Activated B cell treated with CpG ODN at 0.5 μM for 24 hours (primary cell): ENCODE measurements at regions not wholly inside any gene's neighbourhood (a gene's known extent, or its start where the extent isn't known, plus 50 kb on each side); places are given as distances from the start of the nearest gene placed in this dataset.

Experiments
- ATAC-seq: fragments of 200-7000 bp; cut with Tn5 transposase; one replicate; pipeline ENCODE4 v1.10.0; 2021; ENCODE audit warnings: low read depth, mild to moderate bottlenecking, moderate library complexity
- CTCF ChIA-PET: fragments of 350-600 bp; sonication (Branson Sonifier 250); formaldehyde crosslinking; loops from one replicate; lab custom pipeline; 2021; ENCODE audit warnings: antibody characterized with exemption; lab: Charles Lee
- POLR2A ChIA-PET: fragments of 350-600 bp; sonication (Branson Sonifier 250); formaldehyde crosslinking; loops from one replicate; lab custom pipeline; 2021; ENCODE audit warnings: antibody characterized with exemption; lab: Charles Lee
- DNase-seq: peaks from one replicate; pipeline ENCODE4 v3.0.0; 2022
- H3K27ac Mint-ChIP-seq: one replicate; pipeline ENCODE4 v1.8.0; 2020; ENCODE audit warnings: mixed read lengths
- H3K27me3 Mint-ChIP-seq: one replicate; pipeline ENCODE4 v1.8.0; 2021; ENCODE audit warnings: mixed read lengths
- H3K36me3 Mint-ChIP-seq: one replicate; pipeline ENCODE4 v1.8.0; 2021; ENCODE audit warnings: low read depth, mixed read lengths
- H3K4me1 Mint-ChIP-seq: one replicate; pipeline ENCODE4 v1.8.0; 2021; ENCODE audit warnings: mixed read lengths
- H3K4me3 Mint-ChIP-seq: one replicate; pipeline ENCODE4 v1.8.0; 2020; ENCODE audit warnings: mild to moderate bottlenecking, mixed read lengths
- H3K9me3 Mint-ChIP-seq: one replicate; pipeline ENCODE4 v1.8.0; 2020; ENCODE audit warnings: mixed read lengths
- intact Hi-C: fragments of 100-400 bp; cut with micrococcal nuclease; formaldehyde crosslinking; loops from one replicate; pipeline ENCODE4 v1.15.1; 2024
- TF ChIP-seq, protein P1 (sequence below): fragments of 200-600 bp; IDR thresholded peaks from one replicate; pipeline ENCODE4 v1.8.0; 2022; ENCODE audit warnings: antibody characterized with exemption, mild to moderate bottlenecking

DNA sequence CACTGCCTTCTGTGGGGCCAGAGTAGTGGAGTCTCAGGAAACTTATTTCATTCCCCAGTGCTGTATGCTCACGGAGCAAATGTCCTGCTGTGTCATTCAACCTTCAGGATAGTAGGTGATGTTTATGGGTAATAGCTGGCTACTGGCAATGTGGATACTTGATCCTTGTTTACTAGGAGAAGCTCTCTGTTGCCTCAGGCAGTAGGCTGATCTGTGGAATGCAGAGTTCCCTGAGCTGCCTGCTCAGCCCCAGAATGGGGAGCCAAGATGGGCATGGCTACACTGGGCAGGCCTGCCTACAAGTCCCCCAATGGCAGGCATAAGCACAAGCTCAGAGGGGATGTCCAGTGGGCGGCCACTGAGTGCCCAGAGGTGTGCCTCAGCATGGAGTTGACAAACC lies 323.1 kb upstream of the KCNN2 start:
- POLR2A ChIA-PET: no interaction called here
- CTCF ChIA-PET: no interaction called here
- TF ChIP-seq, protein P1, sequence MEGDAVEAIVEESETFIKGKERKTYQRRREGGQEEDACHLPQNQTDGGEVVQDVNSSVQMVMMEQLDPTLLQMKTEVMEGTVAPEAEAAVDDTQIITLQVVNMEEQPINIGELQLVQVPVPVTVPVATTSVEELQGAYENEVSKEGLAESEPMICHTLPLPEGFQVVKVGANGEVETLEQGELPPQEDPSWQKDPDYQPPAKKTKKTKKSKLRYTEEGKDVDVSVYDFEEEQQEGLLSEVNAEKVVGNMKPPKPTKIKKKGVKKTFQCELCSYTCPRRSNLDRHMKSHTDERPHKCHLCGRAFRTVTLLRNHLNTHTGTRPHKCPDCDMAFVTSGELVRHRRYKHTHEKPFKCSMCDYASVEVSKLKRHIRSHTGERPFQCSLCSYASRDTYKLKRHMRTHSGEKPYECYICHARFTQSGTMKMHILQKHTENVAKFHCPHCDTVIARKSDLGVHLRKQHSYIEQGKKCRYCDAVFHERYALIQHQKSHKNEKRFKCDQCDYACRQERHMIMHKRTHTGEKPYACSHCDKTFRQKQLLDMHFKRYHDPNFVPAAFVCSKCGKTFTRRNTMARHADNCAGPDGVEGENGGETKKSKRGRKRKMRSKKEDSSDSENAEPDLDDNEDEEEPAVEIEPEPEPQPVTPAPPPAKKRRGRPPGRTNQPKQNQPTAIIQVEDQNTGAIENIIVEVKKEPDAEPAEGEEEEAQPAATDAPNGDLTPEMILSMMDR: no peak
- no peaks in the 10 kb centered on the region for H3K36me3 Mint-ChIP-seq
- intact Hi-C loops: no loop called here
- ATAC-seq: no peak
- no peak overlapping the region for H3K27ac Mint-ChIP-seq
- peaks cover 17% of the 10 kb centered on the region for H3K9me3 Mint-ChIP-seq
- H3K4me1 Mint-ChIP-seq: no peaks in the 10 kb centered on the region
- no peaks in the 10 kb centered on the region for H3K27me3 Mint-ChIP-seq
- no peak for DNase-seq
- H3K4me3 Mint-ChIP-seq: no peak overlapping the region

DNA sequence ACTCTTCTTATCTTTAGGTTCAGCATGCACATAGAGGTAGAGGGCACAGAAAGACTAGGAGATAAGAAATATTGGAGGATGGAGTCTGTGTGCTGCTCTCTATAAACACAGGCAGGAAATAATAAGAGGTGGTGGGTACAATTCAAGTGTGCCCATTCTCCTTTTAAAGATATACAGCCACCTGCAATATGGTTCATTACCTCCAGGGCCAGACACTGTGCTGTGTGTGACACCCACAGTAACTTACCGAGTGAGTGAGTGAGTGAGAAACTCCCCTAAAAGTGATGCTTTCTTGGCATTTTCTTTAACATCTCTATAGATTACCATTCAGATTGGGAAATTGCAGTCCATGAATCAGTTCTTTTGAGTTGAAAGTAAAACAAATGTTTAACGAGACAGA lies 311.8 kb upstream of the KCNN2 start:
- no peaks in the 10 kb centered on the region for H3K9me3 Mint-ChIP-seq
- ChIA-PET POLR2A (no interaction called here), CTCF (no interaction called here)
- H3K27ac Mint-ChIP-seq: no peak overlapping the region
- H3K36me3 Mint-ChIP-seq: no peaks in the 10 kb centered on the region
- DNase-seq: no peak
- intact Hi-C loops: no loop called here
- H3K27me3 Mint-ChIP-seq: peaks cover 14% of the 10 kb centered on the region
- TF ChIP-seq, protein P1: no peak
- no peak for ATAC-seq
- no peaks in the 10 kb centered on the region for H3K4me1 Mint-ChIP-seq
- no peak overlapping the region for H3K4me3 Mint-ChIP-seq

DNA sequence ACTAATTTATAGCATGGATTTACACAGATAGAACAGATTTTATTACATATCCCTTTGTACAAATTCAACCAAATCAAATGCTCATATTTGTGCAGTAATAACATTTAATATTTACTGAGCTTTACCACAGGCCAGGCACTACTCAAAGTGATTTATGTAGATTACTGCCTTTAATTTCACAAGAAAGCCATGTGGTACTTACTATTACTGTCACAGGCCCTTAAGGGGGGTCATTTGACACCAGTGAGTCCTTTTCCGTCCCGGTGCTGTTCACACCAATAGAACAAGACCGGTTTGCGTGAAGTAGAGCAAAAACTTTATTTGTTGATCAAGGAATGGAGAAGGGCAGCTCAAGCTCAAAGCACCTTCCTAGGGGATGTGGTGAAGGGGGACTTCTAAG lies 308.5 kb upstream of the KCNN2 start:
- no peaks in the 10 kb centered on the region for H3K36me3 Mint-ChIP-seq
- POLR2A ChIA-PET: no interaction called here
- ATAC-seq (no peak), DNase-seq (no peak)
- CTCF ChIA-PET: no interaction called here
- H3K4me3 Mint-ChIP-seq: no peak overlapping the region
- H3K4me1 Mint-ChIP-seq: no peaks in the 10 kb centered on the region
- no peaks in the 10 kb centered on the region for H3K9me3 Mint-ChIP-seq
- TF ChIP-seq, protein P1: no peak
- intact Hi-C loops: no loop called here
- no peak overlapping the region for H3K27ac Mint-ChIP-seq
- H3K27me3 Mint-ChIP-seq: peaks cover 28% of the 10 kb centered on the region

DNA sequence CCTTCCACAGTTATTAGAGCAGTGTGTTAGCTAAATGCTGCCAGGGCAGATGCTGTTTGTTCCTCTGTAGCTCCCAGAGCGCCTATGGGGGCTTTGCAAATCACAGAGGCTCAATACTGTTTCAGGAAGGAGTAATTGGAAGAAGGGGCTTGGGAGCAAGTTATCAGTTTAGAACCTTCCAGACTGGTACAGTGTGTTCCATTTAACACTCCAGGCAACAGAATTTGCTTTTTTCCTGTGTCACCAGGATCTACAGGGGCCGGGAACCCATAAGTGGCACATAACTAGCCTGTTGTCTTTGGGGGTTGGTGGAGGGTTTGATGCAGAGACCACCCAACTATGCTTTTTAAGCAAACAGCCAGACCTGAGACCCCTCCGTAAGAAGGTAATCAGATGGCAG lies 307.3 kb upstream of the KCNN2 start:
- ChIA-PET CTCF (no interaction called here), POLR2A (no interaction called here)
- Mint-ChIP-seq H3K36me3 (no peaks in the 10 kb centered on the region), H3K4me3 (no peak overlapping the region), H3K4me1 (no peaks in the 10 kb centered on the region), H3K9me3 (no peaks in the 10 kb centered on the region), H3K27me3 (peaks cover 30% of the 10 kb centered on the region), H3K27ac (no peak overlapping the region)
- intact Hi-C loops: no loop called here
- ATAC-seq (no peak), DNase-seq (no peak)
- TF ChIP-seq, protein P1: no peak

DNA sequence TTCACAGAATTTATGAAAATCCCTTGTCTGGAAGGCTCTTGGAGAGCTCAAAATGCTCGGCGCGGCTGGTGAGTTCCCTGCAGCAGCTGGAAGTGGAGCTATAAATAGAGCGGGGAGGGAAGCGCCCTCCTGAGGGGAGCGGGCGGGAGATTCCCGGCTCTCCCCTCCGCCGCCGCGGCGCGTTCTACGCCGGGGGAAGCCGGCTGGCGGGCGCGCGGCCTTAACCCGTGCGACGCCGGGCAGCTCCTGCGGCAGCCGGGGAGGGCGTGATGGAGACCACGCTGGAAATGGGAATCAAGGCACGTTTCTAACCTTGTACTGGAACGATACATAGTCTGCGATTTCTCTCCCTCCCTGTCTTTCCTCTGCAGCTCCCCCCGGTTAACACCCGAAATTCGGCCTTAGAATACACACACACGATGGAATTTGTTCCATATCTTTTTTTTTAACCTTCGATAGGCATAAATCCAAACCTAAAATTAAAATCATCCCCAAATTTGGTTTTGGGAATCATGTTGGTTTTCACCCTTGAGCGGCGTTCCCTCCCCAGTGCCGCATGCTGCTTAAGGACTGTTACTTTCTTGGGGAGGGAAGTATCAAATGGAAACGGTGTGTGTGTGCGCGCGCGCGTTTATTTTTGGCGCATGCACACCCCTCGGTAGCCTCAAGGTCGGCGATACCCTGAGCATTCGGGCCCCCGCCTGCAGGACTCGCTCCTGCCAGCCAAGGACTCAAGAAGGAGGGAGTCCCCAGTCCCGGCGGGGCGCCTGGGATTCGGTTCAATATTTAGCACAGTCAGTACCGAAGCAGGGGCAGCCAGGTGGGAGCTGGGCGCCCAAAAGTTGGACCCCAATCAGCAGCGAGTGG lies 306.3 kb upstream of the KCNN2 start:
- Mint-ChIP-seq H3K27ac (no peak overlapping the region), H3K9me3 (no peaks in the 10 kb centered on the region), H3K36me3 (no peaks in the 10 kb centered on the region), H3K27me3 (peaks cover 30% of the 10 kb centered on the region), H3K4me3 (no peak overlapping the region), H3K4me1 (no peaks in the 10 kb centered on the region)
- TF ChIP-seq, protein P1: no peak
- ChIA-PET POLR2A (no interaction called here), CTCF (no interaction called here)
- ATAC-seq (no peak), DNase-seq (no peak)
- intact Hi-C loops: no loop called here
